HG02623 (cell line): ENCODE measurements at regions not wholly inside any gene's neighbourhood (a gene's known extent, or its start where the extent isn't known, plus 50 kb on each side); places are given as distances from the start of the nearest gene placed in this dataset.
"Not testable (repeated sequence)": the region's sequence is repeated elsewhere in the genome, so short reads cannot be mapped to it uniquely, and the experiment has no call there.

Experiments used
- ATAC-seq: cut with Tn5 transposase; IDR thresholded peaks from one replicate; pipeline ENCODE4 v1.9.1; 2021; ENCODE audit warnings: moderate library complexity; ENCODE audit not compliant: unreplicated experiment

- ATAC-seq = no peak
These were observed 150.9 kb upstream of the STMND1 start for GRCh38 chr6:16950825-16951495.

GRCh38 chr6:16950302-16950701, 151.5 kb upstream of the STMND1 start:
- ATAC-seq = no peak

- ATAC-seq = no peak
These were observed 152.1 kb upstream of the STMND1 start for GRCh38 chr6:16949716-16950115.

GRCh38 chr6:16948396-16948795, 153.5 kb upstream of the STMND1 start:
- ATAC-seq = no peak

- no peak for ATAC-seq
These were observed 154.4 kb upstream of the STMND1 start for GRCh38 chr6:16947375-16948015.

- ATAC-seq = no peak
These were observed 157.3 kb upstream of the STMND1 start for GRCh38 chr6:16944596-16944995.

GRCh38 chr6:16939839-16940238, 162.0 kb upstream of the STMND1 start:
- ATAC-seq = no peak

GRCh38 chr6:16939351-16939750, 162.5 kb upstream of the STMND1 start:
- no peak for ATAC-seq

- ATAC-seq = no peak
These were observed 165.0 kb upstream of the STMND1 start for GRCh38 chr6:16936893-16937292.

- no peak for ATAC-seq
These were observed 167.9 kb upstream of the STMND1 start for GRCh38 chr6:16933961-16934360.

GRCh38 chr6:16933532-16933931, 168.3 kb upstream of the STMND1 start:
- no peak for ATAC-seq

GRCh38 chr6:16932920-16933319, 168.9 kb upstream of the STMND1 start:
- no peak for ATAC-seq

- not testable (repeated sequence) for ATAC-seq
These were observed 169.8 kb upstream of the ATXN1 start for GRCh38 chr6:16931079-16931478.

- ATAC-seq = no peak
These were observed 169.2 kb upstream of the ATXN1 start for GRCh38 chr6:16930432-16930831.

GRCh38 chr6:16929809-16930208, 168.5 kb upstream of the ATXN1 start:
- ATAC-seq = no peak

- no peak for ATAC-seq
These were observed 167.1 kb upstream of the ATXN1 start for GRCh38 chr6:16928387-16928786.

- no peak for ATAC-seq
These were observed 165.9 kb upstream of the ATXN1 start for GRCh38 chr6:16927205-16927604.

- no peak for ATAC-seq
These were observed 164.2 kb upstream of the ATXN1 start for GRCh38 chr6:16925461-16925860.

- no peak for ATAC-seq
These were observed 161.0 kb upstream of the ATXN1 start for GRCh38 chr6:16922282-16922681.

GRCh38 chr6:16921399-16922110, 160.3 kb upstream of the ATXN1 start:
- ATAC-seq = no peak

- no peak for ATAC-seq
These were observed 157.3 kb upstream of the ATXN1 start for GRCh38 chr6:16918586-16918985.

- no peak for ATAC-seq
These were observed 152.9 kb upstream of the ATXN1 start for GRCh38 chr6:16914184-16914583.
